Activated CD8-positive, alpha-beta memory T cell treated with anti-CD3 and anti-CD28 coated beads for 36 hours (primary cell): ENCODE measurements at regions not wholly inside any gene's neighbourhood (a gene's known extent, or its start where the extent isn't known, plus 50 kb on each side); places are given as distances from the start of the nearest gene placed in this dataset.

ENCODE experiments used
- CTCF ChIA-PET: fragments of 350-600 bp; sonication (Branson Sonifier 250); formaldehyde crosslinking; loops from one replicate; lab custom pipeline; 2021; ENCODE audit warnings: antibody characterized with exemption; lab: Charles Lee
- POLR2A ChIA-PET: fragments of 350-600 bp; sonication (Branson Sonifier 250); formaldehyde crosslinking; loops from one replicate; lab custom pipeline; 2021; ENCODE audit warnings: antibody characterized with exemption; lab: Charles Lee

DNA sequence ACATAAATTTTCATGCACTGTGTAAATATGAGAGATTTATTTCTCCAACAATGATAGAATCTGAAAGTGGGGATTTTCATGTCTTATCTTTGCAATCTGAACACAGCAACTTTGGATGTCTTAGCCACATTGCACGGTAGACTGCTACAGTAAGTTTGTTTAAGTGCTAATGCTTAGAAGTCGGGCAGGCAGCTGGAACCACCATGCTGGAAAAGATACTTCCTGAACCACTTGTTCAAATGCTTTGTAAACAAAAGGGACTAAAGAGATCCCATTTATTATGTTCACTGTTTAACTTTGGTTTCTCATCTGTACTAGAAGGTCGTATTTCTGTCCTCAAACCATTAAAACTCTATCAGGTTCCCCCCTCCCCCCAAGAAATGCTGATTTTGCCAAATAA is 555.9 kb upstream of the DIPK2B start:
- POLR2A ChIA-PET, result no interaction called here

DNA sequence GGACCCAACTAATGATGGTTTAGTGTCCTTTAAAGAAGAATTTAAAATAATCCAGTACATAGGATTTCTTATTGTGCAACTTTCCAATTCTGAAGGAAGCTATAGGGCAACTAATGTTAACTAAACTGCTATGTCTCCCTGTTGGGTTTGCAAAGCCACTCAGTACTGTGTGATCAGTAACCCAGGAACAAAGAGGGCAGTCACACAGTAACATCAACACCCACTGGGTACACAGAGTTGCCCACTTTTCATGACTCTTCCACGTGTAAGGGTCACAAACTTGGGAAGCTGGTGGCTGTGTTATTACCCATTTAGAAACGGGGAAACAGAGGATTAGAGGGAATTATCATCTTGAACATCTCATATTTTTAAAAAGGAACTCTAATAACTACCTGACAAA is 555.0 kb upstream of the DIPK2B start:
- CTCF ChIA-PET, result no interaction called here
- POLR2A ChIA-PET, result no interaction called here

More for the DNA sequence above, 555.9 kb upstream of the DIPK2B start:
- CTCF ChIA-PET, result no interaction called here

DNA sequence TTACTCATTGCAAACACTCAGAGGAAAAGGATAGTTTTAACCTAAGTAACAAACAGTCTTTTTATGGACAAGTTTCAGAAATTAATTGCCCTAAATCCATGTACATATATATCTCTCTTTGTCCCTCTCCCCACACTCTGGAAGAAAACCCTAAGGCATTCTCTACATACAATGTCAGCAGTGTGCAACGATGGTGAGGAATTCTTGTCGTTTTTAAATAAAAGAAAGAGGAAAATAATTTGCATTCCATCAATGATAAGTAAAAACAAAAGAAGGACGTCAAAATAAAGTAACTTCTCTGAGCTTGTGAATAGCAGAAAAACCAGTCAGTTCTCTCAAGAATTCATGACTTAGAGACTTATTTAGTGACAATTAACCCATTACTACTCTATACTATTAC is 550.5 kb upstream of the DIPK2B start:
- ChIA-PET POLR2A (no interaction called here), CTCF (no interaction called here)

DNA sequence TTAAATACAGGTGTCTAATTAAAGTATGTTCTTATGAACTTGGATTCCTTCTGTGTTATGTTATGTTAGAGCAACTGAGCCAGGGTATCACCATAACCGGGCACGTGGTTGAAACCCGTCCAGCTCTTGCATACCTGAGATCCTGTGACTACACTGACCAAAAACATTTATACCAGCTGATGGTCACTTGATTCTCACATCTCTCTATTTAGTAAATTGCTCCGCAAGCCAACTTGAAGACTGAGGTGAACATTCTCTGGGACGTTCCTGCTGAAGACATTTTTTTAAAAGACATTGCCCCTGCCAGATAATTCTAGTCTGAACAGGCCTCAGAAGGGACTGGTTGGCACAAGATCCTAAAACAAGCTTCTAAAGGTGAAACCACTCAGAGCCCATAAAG is 550.0 kb upstream of the DIPK2B start:
- CTCF ChIA-PET, result no interaction called here

DNA sequence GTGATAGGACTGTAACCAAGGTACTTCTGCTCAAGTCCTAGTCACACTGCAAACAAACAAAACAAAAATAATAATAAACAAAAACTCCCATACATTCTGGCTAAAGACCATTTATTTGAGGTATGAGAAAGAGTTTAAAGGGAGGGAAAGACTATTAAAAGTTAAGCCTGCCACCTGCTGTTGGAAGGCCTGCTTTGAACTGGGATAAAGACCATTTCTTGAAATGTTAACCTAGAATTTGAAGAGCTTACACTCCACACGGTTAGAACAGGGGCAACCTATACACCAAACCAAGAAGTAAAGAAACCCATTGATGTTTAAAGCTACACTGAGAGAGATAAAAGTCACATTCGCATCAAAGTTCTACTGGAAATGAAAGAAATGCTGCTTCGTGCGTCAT is 548.7 kb upstream of the DIPK2B start:
- ChIA-PET CTCF (no interaction called here), POLR2A (no interaction called here)

More for the DNA sequence above, 550.0 kb upstream of the DIPK2B start:
- POLR2A ChIA-PET, result no interaction called here

DNA sequence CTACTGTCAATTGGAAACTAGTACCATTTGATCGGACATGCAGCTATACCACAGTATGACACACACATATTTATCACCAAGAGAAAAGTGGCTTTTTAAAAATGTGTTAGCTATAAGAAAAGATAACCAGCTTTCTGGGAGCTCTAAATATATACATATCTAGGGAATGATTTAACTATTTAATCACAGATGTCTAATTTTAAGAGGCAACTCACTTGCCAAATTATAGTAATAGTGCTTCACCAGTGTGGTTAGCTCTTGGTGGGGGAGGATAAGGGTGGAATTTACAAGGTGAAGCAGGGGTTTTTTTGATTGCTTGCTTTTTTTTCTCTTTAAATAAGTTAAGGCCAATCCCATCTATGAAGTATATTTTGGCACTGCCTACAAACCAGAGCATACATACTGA is 547.7 kb upstream of the DIPK2B start:
- ChIA-PET POLR2A (no interaction called here), CTCF (no interaction called here)

DNA sequence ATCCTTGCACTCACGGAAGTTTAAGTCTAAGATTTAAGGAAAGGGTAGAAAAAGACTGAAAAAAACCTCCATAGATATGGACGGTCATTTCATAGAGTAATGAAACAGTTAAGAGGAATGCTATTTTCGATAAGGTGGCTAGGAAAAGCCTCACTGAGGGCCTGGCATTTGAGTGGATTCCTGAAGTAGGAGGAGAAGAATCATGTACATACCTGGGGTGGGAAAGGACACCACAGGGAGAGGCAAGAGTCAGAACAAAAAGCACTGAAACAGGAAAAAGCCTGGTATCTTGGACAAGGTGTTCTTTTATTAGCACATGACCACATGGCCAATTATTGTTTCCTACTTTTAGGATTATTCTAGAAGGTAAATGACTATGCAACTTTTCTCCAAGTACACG is 547.2 kb upstream of the DIPK2B start:
- ChIA-PET CTCF (no interaction called here), POLR2A (no interaction called here)

DNA sequence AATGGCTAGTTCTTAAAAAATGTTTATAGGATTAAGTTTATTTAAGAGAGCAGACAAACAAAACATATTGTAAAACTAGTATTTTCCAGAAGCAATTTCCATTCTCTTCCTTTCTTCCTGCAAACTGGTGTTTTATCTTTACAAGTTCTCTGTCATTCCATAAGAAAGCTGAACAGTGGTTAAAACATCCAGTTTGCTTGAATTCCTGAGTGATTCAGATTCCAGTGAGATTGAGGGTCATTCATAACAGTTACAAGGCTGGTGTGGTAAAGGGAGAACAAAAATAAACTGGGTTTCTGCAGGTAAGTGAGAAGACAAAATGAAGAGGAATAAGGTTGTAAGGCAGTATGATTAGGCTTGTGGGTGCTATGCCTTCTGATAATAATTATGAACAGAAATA is 544.8 kb upstream of the DIPK2B start:
- POLR2A ChIA-PET, result no interaction called here
- CTCF ChIA-PET, result no interaction called here

DNA sequence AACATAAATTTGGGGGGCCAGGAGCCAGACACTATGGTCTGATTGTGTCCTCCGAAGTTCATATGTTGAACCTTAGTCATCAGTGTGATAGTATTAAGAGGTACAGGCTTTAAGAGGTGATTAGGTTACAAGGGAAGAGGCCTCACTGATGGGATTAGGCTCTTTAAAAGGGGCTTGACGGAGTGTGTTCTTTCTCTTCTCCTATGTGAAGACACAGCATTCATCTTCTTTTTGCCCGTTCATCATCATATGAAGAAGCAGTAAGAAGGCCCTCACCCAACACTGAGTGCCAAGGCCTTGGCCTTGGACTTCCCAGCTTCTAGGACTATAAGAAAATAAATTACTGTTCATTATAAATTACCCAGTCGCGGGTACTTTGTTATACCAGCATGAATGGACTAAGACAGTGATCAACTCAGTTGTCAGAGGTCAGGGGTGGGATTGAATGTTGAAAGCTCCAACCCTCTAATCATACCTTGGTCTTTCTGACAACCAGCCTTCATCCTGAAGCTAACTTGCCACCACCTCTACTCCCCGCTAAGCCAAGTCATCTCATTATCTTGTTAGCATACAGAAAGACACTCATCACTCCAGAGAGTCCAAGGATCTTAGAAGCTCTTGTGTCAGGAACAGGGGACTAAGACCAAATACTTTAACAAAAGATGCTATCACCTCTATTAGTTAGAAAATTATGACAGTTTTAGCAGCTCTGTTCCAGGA is 543.4 kb upstream of the DIPK2B start:
- CTCF ChIA-PET, result no interaction called here
- POLR2A ChIA-PET, result interaction anchor here (0.6 kb wide), 1 partner anchor 10 kb away, joined by 3 read pairs; no protein-coding TSS in a partner anchor

DNA sequence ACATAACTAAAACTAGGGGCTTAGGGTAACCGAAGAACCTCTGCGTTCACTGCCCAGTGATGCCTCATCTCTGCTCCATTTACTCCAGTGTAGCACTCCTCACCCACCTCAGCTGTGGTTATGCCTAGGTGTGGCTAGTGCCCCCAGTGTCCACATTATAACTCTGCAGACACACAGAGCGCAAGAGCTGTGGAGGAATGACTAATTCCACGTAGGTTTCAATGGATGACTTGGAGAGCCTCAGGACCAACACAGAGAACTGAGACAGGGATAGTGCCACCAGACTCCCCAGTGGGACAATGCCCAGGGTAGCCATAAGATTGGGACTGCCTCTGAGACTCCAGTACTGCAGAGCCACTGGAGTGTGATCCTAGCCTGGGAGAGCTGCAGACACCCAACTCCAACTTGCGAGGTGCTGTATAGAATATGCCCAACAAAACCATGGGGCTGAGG is 542.4 kb upstream of the DIPK2B start:
- ChIA-PET CTCF (no interaction called here), POLR2A (no interaction called here)

DNA sequence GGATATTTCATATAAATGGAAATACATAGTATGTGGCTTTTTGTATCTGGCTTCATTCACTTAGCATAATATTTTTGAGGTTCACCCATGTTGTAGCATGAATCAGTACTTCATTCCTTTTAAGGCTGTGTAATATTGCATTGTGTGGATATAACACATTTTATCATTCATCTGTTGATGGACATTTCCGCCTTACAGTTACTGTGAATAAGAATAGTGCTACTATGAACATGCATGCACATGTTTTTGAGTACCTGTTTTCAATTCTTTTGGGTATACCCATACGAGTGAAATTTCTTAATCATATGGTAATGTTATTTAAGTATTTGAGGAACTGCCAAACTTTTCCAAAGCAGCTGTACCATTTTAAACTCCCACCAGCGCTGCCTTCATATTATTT is 539.6 kb upstream of the DIPK2B start:
- POLR2A ChIA-PET, result no interaction called here
- CTCF ChIA-PET, result no interaction called here

DNA sequence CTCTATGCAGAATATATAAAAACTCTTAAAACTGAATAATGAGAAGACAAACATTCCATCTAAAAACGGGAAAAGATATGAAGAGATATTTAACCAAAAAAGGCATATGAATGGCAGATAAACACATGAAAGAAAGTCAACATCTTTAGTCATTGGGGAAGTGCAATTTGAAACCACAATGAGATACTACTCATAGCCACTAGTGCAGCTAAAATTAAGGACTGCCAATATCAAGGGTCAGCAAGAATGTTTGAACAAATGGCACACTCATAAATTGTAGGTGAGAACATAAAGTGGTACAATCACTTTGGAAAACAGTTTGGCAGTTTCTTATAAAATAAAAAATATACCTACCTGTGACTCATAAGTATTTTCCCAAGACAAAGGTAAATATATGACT is 534.9 kb upstream of the DIPK2B start:
- ChIA-PET CTCF (no interaction called here), POLR2A (no interaction called here)

DNA sequence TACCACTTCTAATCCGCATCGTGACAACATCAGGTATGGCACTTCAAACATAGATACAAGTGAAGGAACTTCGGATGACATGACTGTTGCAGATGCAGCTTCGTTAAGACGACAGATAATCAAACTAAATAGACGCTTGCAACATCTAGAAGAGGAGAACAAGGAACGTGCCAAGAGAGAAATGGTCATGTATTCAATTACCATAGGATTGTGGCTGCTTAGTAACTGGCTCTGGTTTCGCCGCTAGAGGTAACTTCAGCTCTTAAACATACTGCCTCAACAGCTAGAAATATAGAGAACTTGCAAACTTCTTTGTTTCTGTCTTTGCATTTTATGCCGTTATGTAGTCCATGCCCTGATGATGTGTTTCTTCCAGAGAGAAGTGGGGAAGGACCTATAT is 530.8 kb upstream of the DIPK2B start:
- ChIA-PET CTCF (no interaction called here), POLR2A (no interaction called here)

DNA sequence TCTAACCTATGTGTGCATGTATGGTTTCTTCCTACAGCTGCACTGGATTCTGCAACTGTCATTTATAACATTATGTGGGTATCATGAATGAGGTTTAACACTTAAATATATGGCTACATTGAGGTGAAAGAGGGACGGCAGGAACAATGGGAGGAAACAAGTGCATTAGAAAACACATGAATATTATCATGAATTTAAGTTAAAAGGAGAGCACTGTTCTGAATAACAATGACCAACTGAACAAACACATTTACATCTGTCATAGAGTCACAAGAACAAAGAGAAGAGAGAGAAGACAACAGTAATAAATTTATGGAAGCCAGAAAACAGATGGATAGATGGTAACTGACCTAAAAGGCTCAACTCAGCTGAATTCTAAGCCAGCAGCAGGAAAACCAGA is 527.1 kb upstream of the DIPK2B start:
- ChIA-PET CTCF (interaction anchor here (0.6 kb wide), 1 partner anchor 22 kb away, joined by 4 read pairs; no protein-coding TSS in a partner anchor), POLR2A (no interaction called here)

DNA sequence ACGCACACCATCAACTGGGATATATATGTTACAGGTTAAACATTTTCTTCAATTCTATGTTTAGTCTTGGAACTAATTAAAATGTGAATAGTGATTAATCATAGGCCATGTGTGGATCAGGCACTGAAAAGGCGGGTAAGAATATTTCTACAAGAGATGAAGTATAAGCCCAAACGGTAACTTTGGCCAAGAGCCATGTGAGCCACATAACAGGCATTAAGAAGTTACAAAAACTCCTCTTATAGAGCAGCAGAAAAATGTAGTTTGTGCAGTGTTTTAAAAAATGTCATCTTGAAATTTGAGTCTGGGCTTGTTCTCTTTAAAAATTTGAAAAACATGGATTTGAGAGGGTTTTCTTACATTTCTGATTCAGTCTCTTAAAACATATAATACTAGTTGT is 521.8 kb upstream of the DIPK2B start:
- CTCF ChIA-PET, result no interaction called here
- POLR2A ChIA-PET, result no interaction called here

DNA sequence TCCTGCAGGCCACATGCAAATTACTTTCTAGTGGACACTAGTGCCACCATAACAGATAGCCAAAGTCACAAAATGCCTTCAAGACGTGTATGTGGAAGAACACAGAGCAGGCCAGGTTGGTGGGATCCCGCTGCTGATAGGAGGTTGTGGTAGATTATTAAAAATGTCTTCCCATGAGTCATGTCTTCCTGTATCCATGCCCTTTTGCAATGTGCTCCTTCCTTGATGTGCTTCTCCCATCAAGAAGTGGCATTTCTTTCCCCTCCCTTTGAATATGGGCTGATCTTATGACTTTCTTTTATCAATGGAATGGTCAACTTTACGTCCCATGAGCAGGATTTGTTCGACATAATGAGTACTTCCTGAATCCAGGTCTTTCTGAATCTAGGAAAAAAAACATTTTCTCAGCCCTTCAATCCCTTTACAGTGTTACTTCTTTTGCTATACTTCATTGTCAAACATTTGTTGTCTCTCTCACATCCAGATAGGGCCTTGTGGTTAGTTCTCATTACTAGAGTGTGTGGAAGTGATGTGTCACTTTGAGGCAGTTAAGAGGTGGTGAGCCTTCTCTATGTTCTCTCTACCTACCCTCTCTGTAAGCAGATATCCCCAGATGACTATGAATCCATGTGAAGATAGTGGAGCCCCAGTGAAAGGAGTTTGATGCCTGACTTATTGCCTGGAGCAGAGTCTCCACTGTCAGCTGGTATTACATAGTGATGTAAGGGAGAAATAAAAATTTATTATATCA is 519.2 kb upstream of the DIPK2B start:
- POLR2A ChIA-PET, result no interaction called here
- CTCF ChIA-PET, result no interaction called here

DNA sequence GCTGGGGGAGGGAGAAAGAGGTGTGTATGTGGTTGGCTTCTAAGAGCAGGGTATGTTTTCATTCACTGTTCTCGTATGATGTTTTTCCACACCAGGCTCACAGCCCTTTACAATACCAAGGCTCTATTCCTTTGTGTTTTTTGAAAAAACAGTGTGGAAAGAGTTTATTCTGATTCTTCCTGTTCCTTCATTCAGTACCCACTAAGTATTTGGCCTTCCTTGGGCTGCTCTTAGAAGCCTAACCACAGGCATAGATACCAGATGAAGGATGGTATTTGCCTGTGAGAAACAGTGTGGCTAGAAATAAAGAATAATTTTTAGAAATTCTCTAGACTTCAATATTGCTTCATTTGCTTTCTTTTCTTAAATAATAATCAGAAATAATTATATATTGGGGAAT is 518.0 kb upstream of the DIPK2B start:
- ChIA-PET CTCF (no interaction called here), POLR2A (no interaction called here)

DNA sequence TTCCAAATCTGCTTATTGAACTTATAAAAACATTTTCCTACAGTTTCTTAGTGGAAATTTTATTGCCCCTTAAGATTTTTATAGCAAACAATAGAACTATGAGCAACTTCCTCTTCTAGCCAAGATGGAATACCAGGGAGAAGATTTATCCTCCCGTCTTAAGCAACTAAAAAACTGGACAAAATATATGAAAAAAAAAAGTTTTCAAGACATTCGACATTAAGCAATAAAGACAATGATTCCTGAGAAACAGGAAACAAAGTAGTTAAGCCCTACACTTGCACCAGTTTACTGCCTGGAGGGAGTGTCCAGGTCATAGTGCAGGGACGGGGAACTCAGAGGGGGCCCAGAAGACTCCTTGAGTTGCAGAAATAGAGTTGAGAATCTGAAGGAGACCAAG is 516.1 kb upstream of the DIPK2B start:
- ChIA-PET POLR2A (no interaction called here), CTCF (no interaction called here)

DNA sequence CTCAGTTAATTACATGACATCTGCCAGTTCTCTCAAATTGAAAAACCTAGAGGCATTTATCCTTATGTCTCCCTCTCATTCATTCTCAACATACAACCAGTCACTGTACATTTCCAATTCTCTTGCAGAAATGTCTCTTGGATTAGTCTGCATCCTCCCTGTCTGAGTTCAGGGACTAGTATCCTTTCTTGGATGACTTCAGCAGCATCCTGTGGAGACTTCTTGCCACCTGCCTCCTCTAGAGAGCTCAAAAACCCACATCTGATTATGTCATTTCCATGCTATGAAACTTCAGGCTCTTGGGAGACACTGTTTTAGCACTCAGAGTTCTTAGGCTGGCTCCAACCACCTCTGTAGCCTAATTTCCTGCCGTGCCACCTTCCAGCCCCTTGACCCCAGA is 515.1 kb upstream of the DIPK2B start:
- ChIA-PET CTCF (no interaction called here), POLR2A (no interaction called here)

DNA sequence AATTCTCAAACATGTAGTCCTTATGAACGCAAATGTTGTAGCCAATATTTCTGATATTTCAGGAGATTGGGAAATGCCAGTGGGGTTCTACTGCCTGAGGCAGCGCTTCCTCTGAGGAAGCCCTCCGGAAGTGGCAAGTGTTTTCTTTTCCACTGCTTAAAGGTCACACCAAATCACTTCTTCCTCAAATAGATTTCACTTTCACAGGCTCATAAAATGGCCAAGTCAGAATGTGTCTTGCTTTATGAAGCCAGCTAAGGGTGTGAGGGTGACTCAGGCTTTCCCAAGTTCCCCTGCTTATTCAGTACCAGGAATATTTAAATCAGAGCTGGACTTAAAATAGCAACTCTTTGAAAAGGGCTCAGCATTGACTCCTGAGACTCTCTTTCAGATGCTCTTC is 514.2 kb upstream of the DIPK2B start:
- POLR2A ChIA-PET, result interaction anchor here (0.9 kb wide), 1 partner anchor 94 kb away, joined by 3 read pairs; no protein-coding TSS in a partner anchor
- CTCF ChIA-PET, result no interaction called here

DNA sequence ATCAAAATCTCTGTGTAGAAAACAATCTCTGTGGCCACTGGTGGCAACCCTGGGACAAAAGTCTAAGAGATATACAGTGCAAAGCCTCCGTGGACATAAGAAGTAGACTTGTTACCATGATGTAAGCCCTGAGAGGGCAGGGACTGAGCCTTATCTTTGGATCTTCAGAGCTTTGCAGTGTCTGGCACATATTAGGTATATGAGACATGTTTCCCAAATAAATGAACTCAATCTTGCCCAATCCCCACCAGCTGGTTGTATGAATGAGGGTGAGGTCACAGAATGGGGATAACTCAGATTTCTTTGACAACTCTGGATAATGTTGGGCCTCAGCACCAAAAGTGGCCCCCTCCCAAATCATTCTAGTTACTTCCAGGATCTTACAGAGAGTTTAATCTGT is 511.4 kb upstream of the DIPK2B start:
- CTCF ChIA-PET, result no interaction called here

More for the DNA sequence above, 511.4 kb upstream of the DIPK2B start:
- POLR2A ChIA-PET, result no interaction called here
